Smooth muscle cell of the brain vasculature (primary cell): ENCODE measurements at regions not wholly inside any gene's neighbourhood (a gene's known extent, or its start where the extent isn't known, plus 50 kb on each side); places are given as distances from the start of the nearest gene placed in this dataset.

Source experiments
- DNase-seq: peaks from one replicate; pipeline ENCODE4 v3.0.0-alpha.2; 2012; ENCODE audit warnings: low read depth, low spot score

GRCh38 chr1:101706366-101706765 is 290.4 kb downstream of the OLFM3 start:
- DNase-seq: no peak

DNA sequence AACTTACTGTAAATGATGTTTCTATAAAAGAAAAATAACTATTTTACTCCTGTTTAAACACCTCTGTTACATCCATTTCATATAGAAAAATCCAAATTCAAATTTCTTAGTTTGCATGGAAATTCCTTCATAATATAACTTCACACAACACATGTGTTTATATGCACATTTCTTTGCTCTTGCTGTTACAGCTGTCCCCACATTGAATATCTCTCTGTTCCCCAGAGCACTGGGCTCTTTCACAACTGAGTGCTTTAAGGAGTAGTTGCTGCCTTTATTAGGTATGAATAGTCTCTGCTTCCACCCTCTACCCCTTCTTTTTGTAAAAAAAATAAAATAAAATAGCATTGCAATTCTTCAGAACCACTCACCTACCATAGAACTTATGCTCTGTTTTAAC is 287.0 kb downstream of the OLFM3 start:
- no peak for DNase-seq

GRCh38 chr1:101713760-101714159 is 283.0 kb downstream of the OLFM3 start:
- no peak for DNase-seq

- no peak for DNase-seq
Measured at GRCh38 chr1:101723415-101723814, 273.3 kb downstream of the OLFM3 start.

DNA sequence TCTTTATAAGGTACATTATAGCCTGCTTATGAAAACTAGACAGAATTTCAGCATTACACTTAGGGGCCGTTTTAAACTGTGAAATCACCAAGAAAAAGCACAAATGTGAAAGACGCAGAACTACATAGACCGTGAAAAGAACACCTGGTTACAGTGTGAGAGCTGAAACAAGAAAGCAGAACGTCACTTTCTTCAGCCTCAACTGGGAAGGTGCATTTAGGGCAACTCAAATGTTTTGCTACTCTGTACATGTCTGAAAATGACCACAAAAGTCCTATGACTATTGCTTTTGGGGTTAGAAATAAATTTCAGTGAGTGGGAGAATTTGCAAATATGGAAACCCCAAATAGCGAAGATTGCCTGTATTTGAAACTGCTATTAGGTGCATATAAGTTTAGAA is 268.7 kb downstream of the OLFM3 start:
- no peak for DNase-seq

DNA sequence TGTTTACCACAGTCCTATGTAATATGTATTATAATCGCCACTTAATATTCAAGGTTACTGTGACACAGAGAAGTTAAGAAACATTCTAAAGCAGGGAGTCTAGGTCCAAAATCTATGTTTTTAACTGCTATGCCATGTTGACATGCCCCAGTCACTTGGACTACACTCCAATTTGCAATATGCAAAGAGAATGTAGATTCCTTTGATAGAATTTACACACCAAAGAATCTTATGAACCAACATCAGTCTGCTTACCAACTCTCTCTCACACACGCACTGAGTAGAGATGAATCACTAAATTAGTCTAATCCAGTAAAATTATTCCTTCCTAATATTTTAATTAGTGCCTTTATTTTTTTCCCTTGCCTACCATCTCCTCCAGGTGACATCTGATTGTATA is 266.2 kb downstream of the OLFM3 start:
- DNase-seq: no peak

GRCh38 chr1:101732261-101732660 is 264.5 kb downstream of the OLFM3 start:
- no peak for DNase-seq

DNA sequence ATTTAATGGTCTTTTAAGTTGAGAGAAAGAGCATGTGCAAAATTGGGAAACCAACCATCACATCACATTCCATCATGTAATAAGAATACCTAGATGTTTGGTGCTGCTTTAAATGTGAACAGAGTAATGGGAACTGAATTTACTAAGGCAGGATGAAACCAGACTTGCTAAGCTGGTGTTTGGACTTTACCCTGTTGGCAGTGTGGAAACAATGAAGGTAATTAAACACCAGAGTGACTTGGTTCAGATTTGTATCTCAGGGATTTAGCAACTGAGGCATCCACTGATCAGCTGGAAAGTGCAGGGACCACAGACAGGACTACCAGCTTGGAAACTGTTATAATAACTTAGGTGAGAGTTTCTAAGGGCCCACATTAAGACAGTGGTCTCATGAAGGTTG is 263.4 kb downstream of the OLFM3 start:
- DNase-seq: no peak

DNA sequence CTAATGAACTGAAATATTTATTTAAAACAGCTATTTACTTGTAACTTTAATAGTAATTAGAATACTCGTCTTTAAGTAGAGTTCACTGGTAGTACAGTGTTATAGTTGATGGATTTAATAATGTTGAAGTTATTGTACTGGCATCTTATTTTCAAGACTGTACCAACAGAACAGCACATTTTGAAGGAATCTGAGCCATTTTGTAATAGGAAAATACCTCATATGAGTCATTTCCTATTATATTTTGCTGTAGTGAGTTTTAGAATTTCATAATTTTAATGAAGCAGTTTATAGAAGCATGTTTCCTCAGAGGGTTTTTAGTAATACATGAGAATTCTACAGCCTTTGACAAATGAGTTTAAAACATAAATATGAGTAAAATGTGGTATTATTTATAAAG is 258.3 kb downstream of the OLFM3 start:
- DNase-seq: no peak

- no peak for DNase-seq
Measured at GRCh38 chr1:101739146-101739545, 257.6 kb downstream of the OLFM3 start.

GRCh38 chr1:101739826-101740330 is 256.8 kb downstream of the OLFM3 start:
- DNase-seq: no peak

DNA sequence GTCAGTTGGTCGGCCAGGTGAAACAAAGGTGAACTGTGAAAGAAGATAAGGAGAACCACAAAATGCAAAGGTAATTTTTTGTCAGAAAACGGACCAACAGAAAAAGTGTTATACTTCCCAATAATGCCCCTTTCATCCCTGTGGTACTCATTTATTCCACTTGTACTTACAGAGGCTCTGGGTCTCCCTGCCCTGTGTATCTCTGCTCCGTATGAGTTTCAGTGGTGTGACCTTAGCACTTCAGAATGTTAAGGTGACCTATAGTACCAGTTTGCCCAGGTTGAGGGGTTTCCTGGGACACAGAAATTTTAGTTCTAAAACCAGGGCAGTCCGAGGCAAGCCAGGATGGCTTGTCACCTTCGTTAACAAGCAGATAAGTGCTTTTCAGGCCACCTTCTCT is 254.8 kb downstream of the OLFM3 start:
- DNase-seq: no peak

DNA sequence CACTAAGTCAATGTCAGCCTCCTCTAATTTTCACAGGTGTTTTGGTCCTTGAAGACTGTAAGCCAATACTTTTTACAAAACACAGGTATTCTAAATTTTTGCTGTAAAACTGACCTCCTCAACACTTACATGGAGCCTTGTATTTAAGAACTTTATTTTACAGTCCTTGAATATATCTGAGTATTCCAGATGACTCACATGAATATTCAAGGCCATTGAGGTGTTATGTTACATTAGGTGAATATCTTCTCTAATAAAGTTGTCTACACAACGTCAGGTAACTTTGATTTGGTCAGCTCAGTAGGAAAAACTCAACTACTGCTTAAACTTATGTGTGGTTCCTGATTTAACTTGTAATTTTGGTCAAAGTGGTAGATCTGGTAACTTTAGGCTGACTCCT is 254.2 kb downstream of the OLFM3 start:
- no peak for DNase-seq

DNA sequence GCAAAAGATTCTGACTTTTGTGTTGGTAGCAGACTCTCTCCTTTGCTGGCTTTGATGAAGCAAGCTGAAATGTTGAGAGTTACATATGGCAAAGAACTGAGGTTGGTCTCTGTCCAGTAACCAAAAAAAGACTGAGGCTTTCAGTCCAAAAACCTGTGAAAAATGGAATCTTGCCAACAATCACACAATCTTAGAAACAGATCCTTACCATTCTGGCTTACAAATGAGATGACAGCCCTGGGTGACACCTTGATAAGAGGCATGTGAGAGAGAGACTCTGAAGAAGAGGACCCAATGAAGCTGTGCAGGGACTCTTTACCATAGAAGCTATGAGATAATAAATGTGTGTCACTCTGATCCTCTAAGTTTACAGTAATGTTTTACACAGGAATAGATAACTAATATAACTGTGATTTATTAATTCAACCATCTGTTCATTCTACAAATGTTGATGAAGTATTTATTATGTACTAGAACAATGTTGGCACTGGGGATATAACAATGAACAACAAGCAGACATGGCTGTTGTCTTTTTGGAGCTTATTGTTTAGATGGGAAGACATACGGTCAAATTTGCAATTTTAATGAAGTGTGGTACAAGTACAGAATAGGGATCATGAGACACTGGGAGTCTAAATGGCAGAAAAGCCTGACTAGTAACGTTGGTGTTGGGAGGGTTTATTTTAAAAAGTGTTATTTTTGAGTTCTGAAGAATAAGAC is 251.0 kb downstream of the OLFM3 start:
- DNase-seq: no peak

DNA sequence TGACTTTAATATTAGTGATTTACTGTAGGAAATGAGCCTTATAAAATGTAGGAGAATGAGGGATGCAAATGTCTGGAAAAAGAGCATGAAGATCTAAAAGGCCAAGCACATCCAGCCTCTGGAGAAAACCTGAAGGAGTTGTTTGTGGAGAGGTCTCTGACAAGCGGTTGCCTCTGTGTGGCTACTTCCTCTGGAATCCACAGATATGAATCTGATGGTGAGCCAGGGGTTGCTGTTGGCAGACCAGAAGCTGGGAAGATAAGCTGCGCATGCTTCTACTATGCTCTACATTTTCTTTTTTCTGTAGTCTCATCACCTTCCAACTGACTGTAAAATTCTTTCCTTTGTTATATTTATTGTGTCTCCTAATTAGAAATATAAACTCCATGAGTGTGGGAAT is 248.6 kb downstream of the OLFM3 start:
- DNase-seq: no peak
